Uterus (tissue), 3 donors: ENCODE measurements at regions not wholly inside any gene's neighbourhood (a gene's known extent, or its start where the extent isn't known, plus 50 kb on each side); places are given as distances from the start of the nearest gene placed in this dataset.
"Not testable (repeated sequence)": the region's sequence is repeated elsewhere in the genome, so short reads cannot be mapped to it uniquely, and the experiment has no call there.

Experiments
- DNase-seq, 2 donors: peaks; one replicate each; pipeline ENCODE4 v3.0.0-alpha.2; 2019 to 2020
- H3K27ac ChIP-seq, 2 donors: fragments of 200-600 bp; sonication (generic); 1 replicate in 1 of 2; 2 replicates in 1 of 2; pipeline ENCODE4 v1.5.1; 2016 to 2018
- H3K27me3 ChIP-seq, 2 donors: fragments of 200-600 bp; sonication (generic); one replicate each; pipeline ENCODE4 v1.5.1; 2018 to 2019; ENCODE audit warnings: control low read depth in 1 of 2
- H3K36me3 ChIP-seq, 2 donors: fragments of 200-600 bp; sonication (generic); one replicate each; pipeline ENCODE4 v1.5.1; 2019; ENCODE audit warnings: control low read depth in 1 of 2
- H3K4me1 ChIP-seq, 2 donors: fragments of 200-600 bp; sonication (generic); one replicate each; pipeline ENCODE4 v1.5.1; 2018 to 2019; ENCODE audit warnings: control low read depth in 1 of 2
- H3K4me3 ChIP-seq, 2 donors: fragments of 200-600 bp; sonication (generic); 1 replicate in 1 of 2; 2 replicates in 1 of 2; pipeline ENCODE4 v1.5.1; 2018 to 2019; ENCODE audit warnings: mild to moderate bottlenecking in 1 of 2
- H3K9me3 ChIP-seq, 2 donors: fragments of 200-600 bp; sonication (generic); one replicate each; pipeline ENCODE4 v1.5.1; 2019; ENCODE audit warnings: control low read depth in 1 of 2
- CTCF ChIP-seq, 4 experiments: fragments of 200-600 bp in 2 of 4; fragments of 450-650 bp in 2 of 4; sonication (generic) in 2 of 4; IDR thresholded peaks; one replicate each; pipeline ENCODE4 v1.5.1; 2016 to 2019; ENCODE audit warnings: antibody characterized with exemption in 4 of 4, mild to moderate bottlenecking in 2 of 4, moderate library complexity in 1 of 4
- POLR2A ChIP-seq, 2 donors: fragments of 450-650 bp; IDR thresholded peaks; one replicate each; pipeline ENCODE4 v1.6.1; 2016; ENCODE audit warnings: antibody characterized with exemption in 2 of 2, mild to moderate bottlenecking in 1 of 2, moderate library complexity in 1 of 2
- intact Hi-C: fragments of 100-400 bp; cut with DNase I; formaldehyde crosslinking; loops from one replicate; pipeline ENCODE4 v1.15.1; 2023; ENCODE audit warnings: low total_unique reads
- donor health status: DM: yes; HTN: yes; CAD: no.

GRCh38 chr10:42177077-42177792 is 461.1 kb downstream of the ZNF33B start:
- Histone ChIP-seq H3K4me1 (no peaks in the 10 kb centered on the region), H3K4me3 (no peak overlapping the region), H3K27ac (no peak overlapping the region), H3K36me3 (no peaks in the 10 kb centered on the region), H3K9me3 (no peaks in the 10 kb centered on the region), H3K27me3 (peaks cover 2 to 10% of the 10 kb centered on the region in 2 donors)
- DNase-seq, result no peak
- intact Hi-C loops, result no loop called here
- TF ChIP-seq CTCF (IDR thresholded peaks at IDR 0.05) (no peak), POLR2A (IDR thresholded peaks at IDR 0.05) (no peak)

DNA sequence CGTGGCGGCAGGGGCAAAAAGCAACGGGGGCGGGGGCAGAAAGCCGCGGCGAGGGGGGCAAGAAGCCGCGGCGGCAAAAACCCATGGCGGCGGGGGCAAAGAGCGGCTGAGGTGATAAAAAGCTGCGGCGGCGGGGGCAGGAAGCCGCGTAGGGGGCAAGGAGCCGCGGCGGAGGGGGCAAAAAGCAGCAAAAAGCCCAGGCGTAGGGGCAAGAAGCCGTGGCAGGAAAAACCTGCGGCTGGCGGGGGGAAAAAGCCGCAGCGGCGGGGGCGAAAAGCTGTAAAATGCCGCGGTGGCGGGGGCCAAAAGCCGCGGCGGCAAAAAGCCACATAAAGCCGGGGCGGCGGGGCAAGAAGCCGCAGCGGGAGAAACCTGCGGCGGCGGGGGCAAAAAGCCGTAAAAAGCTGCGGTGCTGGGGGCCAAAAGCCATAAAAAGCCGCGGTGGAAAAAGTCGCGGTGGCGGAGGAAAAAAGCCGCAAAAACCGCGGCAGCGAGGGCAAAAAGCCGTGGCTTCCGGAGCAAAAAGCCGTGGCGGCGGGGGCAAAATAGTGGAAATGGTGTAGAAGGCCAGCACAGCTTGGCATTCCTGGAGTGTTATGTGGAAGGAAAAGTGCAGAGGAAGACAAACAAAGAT is 487.8 kb downstream of the ZNF33B start:
- Histone ChIP-seq H3K36me3 (no peaks in the 10 kb centered on the region), H3K27me3 (no peaks in the 10 kb centered on the region), H3K27ac (no peak overlapping the region), H3K4me1 (no peaks in the 10 kb centered on the region), H3K4me3 (no peak overlapping the region), H3K9me3 (peaks cover 0 to 6% of the 10 kb centered on the region in 2 donors)
- no peak for TF ChIP-seq POLR2A (IDR thresholded peaks at IDR 0.05)
- TF ChIP-seq CTCF (IDR thresholded peaks at IDR 0.05), result no peak
- intact Hi-C loops, result no loop called here
- DNase-seq, result no peak

GRCh38 chr10:42149722-42150427 is 488.5 kb downstream of the ZNF33B start:
- Histone ChIP-seq H3K4me3 (no peak overlapping the region), H3K27ac (no peak overlapping the region), H3K9me3 (peaks cover 0 to 6% of the 10 kb centered on the region in 2 donors), H3K4me1 (no peaks in the 10 kb centered on the region), H3K36me3 (no peaks in the 10 kb centered on the region), H3K27me3 (no peaks in the 10 kb centered on the region)
- no peak for TF ChIP-seq CTCF (IDR thresholded peaks at IDR 0.05)
- TF ChIP-seq POLR2A (IDR thresholded peaks at IDR 0.05), result no peak
- DNase-seq, result no peak
- intact Hi-C loops, result no loop called here

GRCh38 chr10:42149027-42149700 is 489.2 kb downstream of the ZNF33B start:
- intact Hi-C loops, result no loop called here
- H3K27ac ChIP-seq, result no peak overlapping the region
- no peak for TF ChIP-seq CTCF (IDR thresholded peaks at IDR 0.05)
- no peak for TF ChIP-seq POLR2A (IDR thresholded peaks at IDR 0.05)
- no peaks in the 10 kb centered on the region for H3K36me3 ChIP-seq
- H3K4me1 ChIP-seq, result no peaks in the 10 kb centered on the region
- H3K4me3 ChIP-seq, result no peak overlapping the region
- no peaks in the 10 kb centered on the region for H3K27me3 ChIP-seq
- no peak for DNase-seq
- peaks cover 0 to 6% of the 10 kb centered on the region in 2 donors for H3K9me3 ChIP-seq

- DNase-seq, H3K27me3 ChIP-seq, H3K4me1 ChIP-seq, H3K27ac ChIP-seq, H3K4me3 ChIP-seq, intact Hi-C loops, H3K9me3 ChIP-seq, H3K36me3 ChIP-seq: not testable (repeated sequence)
Measured at GRCh38 chr10:42146165-42146564, 492.2 kb downstream of the ZNF33B start.

DNA sequence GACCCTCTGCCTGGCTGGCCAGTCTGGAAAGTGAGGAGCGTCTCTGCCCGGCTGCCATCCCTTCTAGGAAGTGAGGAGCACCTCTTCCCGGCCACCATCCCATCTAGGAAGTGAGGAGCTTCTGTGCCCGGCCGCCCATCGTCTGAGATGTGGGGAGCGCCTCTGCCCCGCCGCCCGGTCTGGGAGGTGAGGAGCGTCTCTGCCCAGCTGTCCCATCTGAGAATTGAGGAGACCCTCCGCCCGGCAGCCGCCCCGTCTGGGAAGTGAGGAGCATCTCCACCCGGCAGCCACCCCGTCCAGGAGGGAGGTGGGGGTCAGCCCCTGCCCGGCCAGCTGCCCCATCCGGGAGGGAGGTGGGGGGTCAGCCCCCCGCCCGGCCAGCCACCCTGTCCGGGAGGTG is 500.3 kb downstream of the ZNF33B start:
- H3K4me3 ChIP-seq, H3K4me1 ChIP-seq, H3K36me3 ChIP-seq, H3K27me3 ChIP-seq, DNase-seq, H3K9me3 ChIP-seq, intact Hi-C loops, H3K27ac ChIP-seq: not testable (repeated sequence)
